HFF-Myc (cell line): ENCODE measurements at regions not wholly inside any gene's neighbourhood (a gene's known extent, or its start where the extent isn't known, plus 50 kb on each side); places are given as distances from the start of the nearest gene placed in this dataset.

Experiments
- DNase-seq: peaks from one replicate; pipeline ENCODE4 v3.0.0-alpha.2; 2011; ENCODE audit warnings: low read depth; ENCODE audit errors: extremely low read depth
- H3K4me3 ChIP-seq: replicated peaks from 2 replicates; pipeline ENCODE4 v1.5.1; 2011; ENCODE audit warnings: low read depth, mild to moderate bottlenecking, control low read depth, low read length
- CTCF ChIP-seq: IDR thresholded peaks from 2 replicates; pipeline ENCODE4 v1.5.1; 2012; ENCODE audit warnings: mild to moderate bottlenecking, low read depth, low read length, control low read depth; ENCODE audit errors: missing control alignments

GRCh38 chr13:90448466-90449037 is 898.9 kb upstream of the MIR17HG start:
- no peak for TF ChIP-seq CTCF
- no peak for DNase-seq
- H3K4me3 ChIP-seq, result no peak overlapping the region

GRCh38 chr13:90453342-90453741 is 894.1 kb upstream of the MIR17HG start:
- no peak for TF ChIP-seq CTCF
- H3K4me3 ChIP-seq, result no peak overlapping the region
- DNase-seq, result no peak

- no peak for TF ChIP-seq CTCF
- H3K4me3 ChIP-seq, result no peak overlapping the region
- no peak for DNase-seq
These were observed 893.4 kb upstream of the MIR17HG start for GRCh38 chr13:90454002-90454636.

GRCh38 chr13:90455067-90455466 is 892.4 kb upstream of the MIR17HG start:
- no peak overlapping the region for H3K4me3 ChIP-seq
- TF ChIP-seq CTCF, result no peak
- DNase-seq, result no peak

- no peak for TF ChIP-seq CTCF
- H3K4me3 ChIP-seq, result no peak overlapping the region
- DNase-seq, result no peak
These were observed 891.7 kb upstream of the MIR17HG start for GRCh38 chr13:90455823-90456222.

- no peak for TF ChIP-seq CTCF
- no peak overlapping the region for H3K4me3 ChIP-seq
- DNase-seq, result no peak
These were observed 886.1 kb upstream of the MIR17HG start for GRCh38 chr13:90461398-90461797.

- no peak for DNase-seq
- no peak overlapping the region for H3K4me3 ChIP-seq
- TF ChIP-seq CTCF, result no peak
These were observed 870.3 kb upstream of the MIR17HG start for GRCh38 chr13:90477216-90477615.
